ENCODE measurements at regions not wholly inside any gene's neighbourhood (a gene's known extent, or its start where the extent isn't known, plus 50 kb on each side); places are given as distances from the start of the nearest gene placed in this dataset.

DNA sequence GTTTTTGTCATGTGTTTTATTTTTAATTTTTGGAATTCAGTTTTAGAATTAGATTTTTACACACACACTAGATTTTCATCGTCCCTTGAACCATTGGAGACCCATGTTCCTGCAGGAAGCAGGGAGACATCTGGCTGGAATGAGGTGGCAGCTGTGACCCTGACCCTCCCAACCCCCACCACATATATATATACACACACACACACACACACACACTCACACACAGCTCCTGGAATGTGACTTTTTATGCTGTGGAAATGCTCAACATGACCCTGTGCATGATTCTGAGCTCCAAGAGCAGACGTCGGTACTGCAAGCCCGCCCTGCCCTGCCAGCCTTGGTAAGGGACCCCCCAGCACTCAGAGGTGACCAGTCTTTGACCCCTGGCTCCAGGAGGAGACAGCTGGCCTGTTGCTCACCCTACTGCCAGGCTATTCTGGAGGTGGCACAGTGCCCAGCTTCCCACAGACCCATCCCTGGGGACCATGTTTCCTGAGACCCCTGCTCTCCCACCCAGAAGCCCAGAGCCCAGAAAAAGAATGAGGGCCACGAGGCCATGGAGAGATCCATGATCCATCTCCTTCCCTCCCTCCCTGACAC, 103.2 kb upstream of the VSTM2B start:
- Histone ChIP-seq H3K9me3 (ENCODE audit: low read length) (no peaks in the 10 kb centered on the region), H3K36me3 (ENCODE audit: insufficient read depth, low read length) (no peaks in the 10 kb centered on the region), H3K79me2 (replicated peaks; ENCODE audit: insufficient read depth, low read length) (no peaks in the 10 kb centered on the region), H3K4me2 (ENCODE audit: low read length) (no peak overlapping the region), H3K9me2 (ENCODE audit: insufficient read depth, low read length) (no peaks in the 10 kb centered on the region), H3K27me3 (ENCODE audit: insufficient read depth, low read depth, low read length) (no peaks in the 10 kb centered on the region), H3F3A (ENCODE audit: insufficient read depth, low read length, poor library complexity, severe bottlenecking) (no peaks in the 10 kb centered on the region), H3K27ac (ENCODE audit: low read length) (no peak overlapping the region), H4K20me1 (ENCODE audit: insufficient read depth) (no peaks in the 10 kb centered on the region), H3K9ac (ENCODE audit: low read length) (no peak overlapping the region), H2AFZ (ENCODE audit: low read depth, low read length) (no peak overlapping the region), H3K4me3 (ENCODE audit: low read length) (no peak overlapping the region)
- TF ChIP-seq RAD21 (conservative IDR thresholded peaks at IDR 0.05) (no peak), TAF1 (IDR thresholded peaks at IDR 0.05; ENCODE audit: low read depth) (no peak), SMC3 (conservative IDR thresholded peaks at IDR 0.05; ENCODE audit: poor library complexity) (no peak), EP300 (conservative IDR thresholded peaks at IDR 0.05; ENCODE audit: poor library complexity, severe bottlenecking) (no peak), MXI1 (conservative IDR thresholded peaks at IDR 0.05; ENCODE audit: poor library complexity, severe bottlenecking) (no peak), EZH2 (IDR thresholded peaks at IDR 0.05; ENCODE audit: borderline replicate concordance, insufficient read depth, low read length, poor library complexity, severe bottlenecking) (no peak), POLR2AphosphoS5 (IDR thresholded peaks at IDR 0.05) (no peak)
- TF ChIP-seq, protein P1, sequence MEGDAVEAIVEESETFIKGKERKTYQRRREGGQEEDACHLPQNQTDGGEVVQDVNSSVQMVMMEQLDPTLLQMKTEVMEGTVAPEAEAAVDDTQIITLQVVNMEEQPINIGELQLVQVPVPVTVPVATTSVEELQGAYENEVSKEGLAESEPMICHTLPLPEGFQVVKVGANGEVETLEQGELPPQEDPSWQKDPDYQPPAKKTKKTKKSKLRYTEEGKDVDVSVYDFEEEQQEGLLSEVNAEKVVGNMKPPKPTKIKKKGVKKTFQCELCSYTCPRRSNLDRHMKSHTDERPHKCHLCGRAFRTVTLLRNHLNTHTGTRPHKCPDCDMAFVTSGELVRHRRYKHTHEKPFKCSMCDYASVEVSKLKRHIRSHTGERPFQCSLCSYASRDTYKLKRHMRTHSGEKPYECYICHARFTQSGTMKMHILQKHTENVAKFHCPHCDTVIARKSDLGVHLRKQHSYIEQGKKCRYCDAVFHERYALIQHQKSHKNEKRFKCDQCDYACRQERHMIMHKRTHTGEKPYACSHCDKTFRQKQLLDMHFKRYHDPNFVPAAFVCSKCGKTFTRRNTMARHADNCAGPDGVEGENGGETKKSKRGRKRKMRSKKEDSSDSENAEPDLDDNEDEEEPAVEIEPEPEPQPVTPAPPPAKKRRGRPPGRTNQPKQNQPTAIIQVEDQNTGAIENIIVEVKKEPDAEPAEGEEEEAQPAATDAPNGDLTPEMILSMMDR (IDR thresholded peaks at IDR 0.05; ENCODE audit: poor library complexity, severe bottlenecking), result no peak
- TF ChIP-seq, protein P2, sequence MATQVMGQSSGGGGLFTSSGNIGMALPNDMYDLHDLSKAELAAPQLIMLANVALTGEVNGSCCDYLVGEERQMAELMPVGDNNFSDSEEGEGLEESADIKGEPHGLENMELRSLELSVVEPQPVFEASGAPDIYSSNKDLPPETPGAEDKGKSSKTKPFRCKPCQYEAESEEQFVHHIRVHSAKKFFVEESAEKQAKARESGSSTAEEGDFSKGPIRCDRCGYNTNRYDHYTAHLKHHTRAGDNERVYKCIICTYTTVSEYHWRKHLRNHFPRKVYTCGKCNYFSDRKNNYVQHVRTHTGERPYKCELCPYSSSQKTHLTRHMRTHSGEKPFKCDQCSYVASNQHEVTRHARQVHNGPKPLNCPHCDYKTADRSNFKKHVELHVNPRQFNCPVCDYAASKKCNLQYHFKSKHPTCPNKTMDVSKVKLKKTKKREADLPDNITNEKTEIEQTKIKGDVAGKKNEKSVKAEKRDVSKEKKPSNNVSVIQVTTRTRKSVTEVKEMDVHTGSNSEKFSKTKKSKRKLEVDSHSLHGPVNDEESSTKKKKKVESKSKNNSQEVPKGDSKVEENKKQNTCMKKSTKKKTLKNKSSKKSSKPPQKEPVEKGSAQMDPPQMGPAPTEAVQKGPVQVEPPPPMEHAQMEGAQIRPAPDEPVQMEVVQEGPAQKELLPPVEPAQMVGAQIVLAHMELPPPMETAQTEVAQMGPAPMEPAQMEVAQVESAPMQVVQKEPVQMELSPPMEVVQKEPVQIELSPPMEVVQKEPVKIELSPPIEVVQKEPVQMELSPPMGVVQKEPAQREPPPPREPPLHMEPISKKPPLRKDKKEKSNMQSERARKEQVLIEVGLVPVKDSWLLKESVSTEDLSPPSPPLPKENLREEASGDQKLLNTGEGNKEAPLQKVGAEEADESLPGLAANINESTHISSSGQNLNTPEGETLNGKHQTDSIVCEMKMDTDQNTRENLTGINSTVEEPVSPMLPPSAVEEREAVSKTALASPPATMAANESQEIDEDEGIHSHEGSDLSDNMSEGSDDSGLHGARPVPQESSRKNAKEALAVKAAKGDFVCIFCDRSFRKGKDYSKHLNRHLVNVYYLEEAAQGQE (IDR thresholded peaks at IDR 0.05; ENCODE audit: borderline replicate concordance), result no peak

DNA sequence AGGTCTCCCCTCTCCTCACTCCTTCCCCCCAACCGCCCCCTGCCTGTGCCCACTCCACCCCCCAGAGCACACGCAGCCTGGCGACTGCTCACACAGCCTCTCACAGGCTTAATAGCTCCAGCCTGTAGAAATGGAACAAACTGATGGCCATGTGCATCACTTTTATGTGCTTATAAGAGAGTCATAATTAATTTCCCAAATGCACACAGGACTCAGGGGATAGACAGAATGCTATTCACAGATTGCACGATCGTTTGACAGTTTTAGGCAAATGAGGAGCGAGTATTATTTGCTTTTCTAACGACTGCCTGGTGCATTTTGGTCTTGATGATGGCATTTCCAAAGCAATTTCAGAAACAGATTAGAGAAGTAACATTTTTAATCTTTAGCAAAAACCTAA, 97.7 kb upstream of the VSTM2B start:
- no peak overlapping the region for H3K27ac ChIP-seq (ENCODE audit: low read length)
- H3K9ac ChIP-seq (ENCODE audit: low read length), result no peak overlapping the region
- H3F3A ChIP-seq (ENCODE audit: insufficient read depth, low read length, poor library complexity, severe bottlenecking), result no peaks in the 10 kb centered on the region
- TF ChIP-seq, protein P1 (IDR thresholded peaks at IDR 0.05; ENCODE audit: poor library complexity, severe bottlenecking), result no peak
- no peak for TF ChIP-seq RAD21 (conservative IDR thresholded peaks at IDR 0.05)
- no peak for TF ChIP-seq EP300 (conservative IDR thresholded peaks at IDR 0.05; ENCODE audit: poor library complexity, severe bottlenecking)
- TF ChIP-seq, protein P2 (IDR thresholded peaks at IDR 0.05; ENCODE audit: borderline replicate concordance), result no peak
- TF ChIP-seq EZH2 (IDR thresholded peaks at IDR 0.05; ENCODE audit: borderline replicate concordance, insufficient read depth, low read length, poor library complexity, severe bottlenecking), result no peak
- no peak for TF ChIP-seq POLR2AphosphoS5 (IDR thresholded peaks at IDR 0.05)
- TF ChIP-seq TAF1 (IDR thresholded peaks at IDR 0.05; ENCODE audit: low read depth), result no peak
- no peak for TF ChIP-seq MXI1 (conservative IDR thresholded peaks at IDR 0.05; ENCODE audit: poor library complexity, severe bottlenecking)
- no peak for TF ChIP-seq SMC3 (conservative IDR thresholded peaks at IDR 0.05; ENCODE audit: poor library complexity)
- H4K20me1 ChIP-seq (ENCODE audit: insufficient read depth), result no peaks in the 10 kb centered on the region
- H2AFZ ChIP-seq (ENCODE audit: low read depth, low read length), result no peak overlapping the region
- H3K27me3 ChIP-seq (ENCODE audit: insufficient read depth, low read depth, low read length), result no peaks in the 10 kb centered on the region
- no peaks in the 10 kb centered on the region for H3K79me2 ChIP-seq (replicated peaks; ENCODE audit: insufficient read depth, low read length)
- H3K9me2 ChIP-seq (ENCODE audit: insufficient read depth, low read length), result no peaks in the 10 kb centered on the region
- H3K4me2 ChIP-seq (ENCODE audit: low read length), result no peak overlapping the region
- H3K36me3 ChIP-seq (ENCODE audit: insufficient read depth, low read length), result no peaks in the 10 kb centered on the region
- H3K9me3 ChIP-seq (ENCODE audit: low read length), result no peaks in the 10 kb centered on the region
- H3K4me3 ChIP-seq (ENCODE audit: low read length), result no peak overlapping the region

Data from neural cell (in vitro differentiated cells).